Activated CD8-positive, alpha-beta memory T cell treated with anti-CD3 and anti-CD28 coated beads for 1 hour (primary cell): ENCODE measurements at regions not wholly inside any gene's neighbourhood (a gene's known extent, or its start where the extent isn't known, plus 50 kb on each side); places are given as distances from the start of the nearest gene placed in this dataset.
"Not testable (repeated sequence)": the region's sequence is repeated elsewhere in the genome, so short reads cannot be mapped to it uniquely, and the experiment has no call there.

Experiments used
- DNase-seq, 2 donors: peaks; one replicate each; pipeline ENCODE4 v3.0.0-alpha.2; 2020; ENCODE audit warnings: low read depth in 1 of 2; ENCODE audit errors: extremely low read depth in 1 of 2

DNA sequence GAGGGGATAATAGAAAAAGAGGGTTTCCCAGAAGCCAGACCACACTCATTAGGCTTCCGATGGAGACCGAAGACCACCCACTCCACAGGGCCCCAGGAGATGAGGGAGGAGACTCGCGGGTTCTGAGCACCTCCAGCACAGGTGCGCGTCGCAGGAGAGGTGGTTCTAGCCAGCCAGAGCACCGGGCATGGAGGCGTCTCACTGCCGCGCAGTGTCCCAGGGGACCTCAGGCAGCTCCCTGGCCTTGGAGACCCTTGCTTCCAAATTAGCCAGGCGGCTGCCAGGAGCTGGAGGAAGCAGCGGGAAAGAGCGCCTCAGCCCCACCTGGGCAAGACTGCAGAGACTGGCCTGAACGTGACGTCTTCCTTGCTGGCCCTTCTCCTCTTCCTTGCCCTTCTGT is 115.4 kb upstream of the FBXL7 start:
- no peak for DNase-seq

DNA sequence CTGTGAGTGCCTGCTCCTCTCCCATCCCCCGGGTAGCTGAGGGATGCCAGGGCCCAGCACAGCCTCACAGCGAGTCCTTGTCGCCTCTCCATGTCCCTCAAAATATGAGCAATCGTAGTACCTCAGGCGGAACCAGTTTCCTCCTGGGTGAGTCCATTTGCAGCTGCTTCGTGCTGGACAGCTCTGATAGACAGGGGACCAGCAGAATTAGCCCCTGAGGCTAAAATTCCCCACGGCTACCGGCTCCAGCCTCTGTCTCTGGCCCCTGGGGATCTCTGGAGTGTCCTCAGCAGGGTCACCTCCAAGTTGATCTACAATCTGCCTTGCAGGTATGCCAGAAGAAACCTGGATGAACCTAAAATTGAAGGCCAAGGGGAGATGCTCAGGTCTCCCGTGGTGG is 115.8 kb upstream of the FBXL7 start:
- no peak for DNase-seq

GRCh38 chr5:15383469-15383868 is 116.5 kb upstream of the FBXL7 start:
- DNase-seq = no peak

DNA sequence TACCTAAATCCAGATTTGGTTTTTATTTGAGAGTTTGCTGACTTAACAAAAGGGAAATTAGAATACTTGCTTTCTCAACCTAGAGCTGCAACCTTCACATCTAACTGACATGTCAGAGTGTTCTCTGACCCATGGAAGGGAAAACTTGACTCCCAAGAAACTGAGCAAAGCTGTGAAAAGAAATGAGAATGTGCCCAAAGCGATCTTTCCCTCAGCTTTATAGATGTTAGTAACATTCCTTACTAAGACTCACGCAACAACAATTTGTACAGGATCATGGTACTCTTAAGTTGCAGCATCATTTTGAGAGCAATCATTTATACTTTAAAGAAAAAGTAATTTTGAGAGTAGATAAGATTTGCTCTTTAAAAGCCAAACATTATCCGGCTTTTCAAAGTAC is 117.0 kb upstream of the FBXL7 start:
- no peak for DNase-seq

GRCh38 chr5:15377573-15378340 is 122.2 kb upstream of the FBXL7 start:
- DNase-seq = no peak

GRCh38 chr5:15376803-15377202 is 123.2 kb upstream of the FBXL7 start:
- DNase-seq = no peak

GRCh38 chr5:15376088-15376487 is 123.9 kb upstream of the FBXL7 start:
- DNase-seq = no peak

DNA sequence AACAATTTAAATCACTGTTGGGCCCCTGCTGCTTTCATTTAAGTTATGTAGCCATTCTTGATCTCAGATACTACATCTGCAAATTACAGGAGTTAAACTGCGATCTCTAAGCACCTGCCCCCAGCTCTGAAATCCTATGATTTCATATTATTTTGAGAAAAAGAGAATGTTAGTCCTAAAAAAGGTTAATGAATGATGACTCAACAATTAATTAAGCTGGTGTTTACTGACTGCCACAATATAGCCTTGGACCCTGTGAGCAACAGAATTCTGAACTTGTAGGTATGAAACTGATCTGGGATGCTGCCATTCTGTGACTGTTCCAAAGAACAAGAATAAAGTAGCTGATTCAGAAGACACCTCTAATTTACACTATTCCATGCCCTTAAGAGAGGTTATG is 124.4 kb upstream of the FBXL7 start:
- no peak for DNase-seq

- DNase-seq = no peak
Observed at GRCh38 chr5:15374886-15375285, 125.1 kb upstream of the FBXL7 start.

GRCh38 chr5:15373151-15373550 is 126.8 kb upstream of the FBXL7 start:
- no peak for DNase-seq

- DNase-seq = no peak
Observed at GRCh38 chr5:15371184-15371583, 128.8 kb upstream of the FBXL7 start.

DNA sequence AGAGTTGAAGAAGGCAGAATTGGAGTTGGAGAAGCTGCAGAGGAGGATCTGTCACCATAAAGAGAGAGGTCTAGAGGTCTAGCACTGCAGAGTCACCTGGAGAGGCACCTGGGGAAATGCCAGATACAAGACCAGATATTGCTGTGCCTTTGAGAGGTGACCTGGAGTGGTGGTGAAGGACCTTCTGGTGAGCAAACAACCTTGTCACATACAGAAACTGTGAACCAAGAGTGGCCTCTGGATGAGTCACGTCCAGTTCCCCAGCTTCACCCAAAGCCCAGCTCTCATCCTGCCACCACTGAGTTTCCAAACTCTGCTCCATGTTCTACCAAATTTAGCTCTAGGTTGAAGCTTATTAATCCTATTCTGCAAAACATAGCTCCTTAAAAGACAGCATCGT is 131.1 kb upstream of the FBXL7 start:
- no peak for DNase-seq

DNA sequence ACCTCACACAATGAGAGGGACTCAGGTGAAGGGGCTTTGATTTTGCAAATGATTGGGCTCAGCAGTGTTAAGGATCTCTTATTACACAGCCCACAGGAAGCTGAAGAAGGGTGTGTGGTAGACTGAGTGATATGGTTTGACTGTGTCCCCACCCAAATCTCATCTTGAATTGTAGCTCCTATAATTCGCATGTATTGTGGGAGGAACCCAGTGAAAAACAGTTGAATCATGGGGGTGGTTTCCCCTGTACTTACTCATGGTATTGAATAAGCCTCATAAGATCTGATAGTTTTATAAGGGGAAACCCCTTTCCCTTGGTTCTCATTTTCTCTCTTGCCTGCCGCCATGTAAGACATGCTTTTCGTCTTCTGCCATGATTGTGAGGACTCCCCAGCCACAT is 132.5 kb upstream of the FBXL7 start:
- DNase-seq = no peak

GRCh38 chr5:15366676-15367391 is 133.1 kb upstream of the FBXL7 start:
- no peak for DNase-seq

DNA sequence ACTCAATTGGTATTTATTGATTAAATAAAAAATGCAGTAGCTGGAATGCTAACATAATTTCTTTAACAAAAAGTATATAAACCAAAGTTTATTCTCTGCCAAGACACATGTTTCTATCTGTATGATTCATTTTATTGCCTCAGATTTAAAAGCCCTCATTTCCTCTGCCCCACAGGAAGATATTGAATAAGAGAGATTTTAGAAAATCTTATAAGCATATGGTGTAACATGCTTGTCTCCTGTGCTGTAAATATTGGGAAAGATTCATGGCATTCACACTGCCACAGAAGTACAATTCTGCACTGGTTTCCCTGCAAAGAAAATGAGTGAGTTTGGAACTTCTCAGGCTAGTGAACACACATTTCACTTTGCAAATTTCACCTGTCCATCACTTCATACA is 134.9 kb upstream of the FBXL7 start:
- DNase-seq = no peak

DNA sequence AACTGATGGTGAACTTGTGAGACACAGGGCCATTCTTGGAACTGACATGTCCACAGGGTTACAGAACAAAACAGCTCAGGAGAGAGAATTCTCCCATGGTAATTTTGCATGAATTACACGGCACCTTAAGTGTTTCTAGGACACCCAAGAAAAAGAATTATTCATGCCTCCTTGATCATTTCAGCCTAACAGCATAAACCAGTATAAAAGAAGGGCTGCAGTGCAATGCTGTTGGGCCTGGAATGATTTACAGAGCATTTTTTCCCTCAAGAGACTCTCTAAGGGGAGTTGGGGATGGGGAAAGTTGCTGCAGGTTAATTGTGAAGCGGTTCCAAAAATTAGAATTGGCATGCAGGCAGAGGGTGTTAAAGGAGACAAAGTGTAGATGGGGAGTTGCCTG is 136.4 kb upstream of the FBXL7 start:
- DNase-seq = no peak

DNA sequence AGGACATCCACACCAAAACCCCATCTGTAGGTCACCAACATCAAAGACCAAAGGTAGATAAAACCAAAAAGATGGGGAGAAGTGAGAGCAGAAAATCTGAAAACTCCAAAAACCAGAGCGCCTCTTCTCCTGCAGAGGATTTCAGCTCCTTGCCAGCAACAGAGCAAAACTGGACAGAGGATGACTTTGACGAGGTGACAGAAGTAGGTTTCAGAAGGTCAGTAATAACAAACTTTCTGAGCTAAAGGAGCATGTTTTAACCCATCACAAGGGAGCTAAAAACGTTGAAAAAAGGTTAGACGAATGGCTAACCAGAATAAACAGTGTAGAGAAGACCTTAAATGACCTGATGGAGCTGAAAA is 142.9 kb upstream of the FBXL7 start:
- not testable (repeated sequence) for DNase-seq

DNA sequence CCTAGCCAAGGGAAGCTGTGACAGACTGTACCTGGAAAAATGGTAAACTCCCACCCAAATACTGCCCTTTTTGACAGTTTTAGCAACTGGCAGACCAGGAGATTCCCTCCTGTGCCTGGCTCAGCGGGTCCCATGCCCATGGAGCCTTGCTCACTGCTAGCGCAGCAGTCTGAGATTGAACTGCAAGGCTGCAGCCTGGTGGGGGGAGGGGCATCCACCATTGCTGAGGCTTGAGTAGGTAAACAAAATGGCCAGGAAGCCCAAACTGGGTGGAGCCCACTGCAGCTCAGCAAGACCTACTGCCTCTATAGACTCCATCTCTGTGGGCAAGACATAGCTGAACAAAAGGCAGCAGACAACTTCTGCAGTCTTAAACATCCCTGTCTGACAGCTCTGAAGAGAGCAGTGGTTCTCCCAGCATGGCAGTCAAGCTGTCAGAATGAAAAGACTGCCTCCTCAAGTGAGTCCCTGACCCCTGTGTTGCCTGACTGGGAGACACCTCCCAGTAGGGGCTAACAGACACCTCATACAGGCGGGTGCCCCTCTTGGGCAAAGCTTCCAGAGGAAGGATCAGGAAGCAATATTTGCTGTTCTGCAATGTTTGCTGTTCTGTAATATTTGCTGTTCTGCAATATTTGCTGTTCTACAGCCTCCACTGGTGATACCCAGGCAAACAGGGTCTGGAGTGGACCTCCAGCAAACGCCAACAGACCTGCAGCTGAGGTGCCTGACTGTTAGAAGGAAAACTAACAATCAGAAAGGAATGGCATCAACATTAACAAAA is 143.5 kb upstream of the FBXL7 start:
- not testable (repeated sequence) for DNase-seq

DNA sequence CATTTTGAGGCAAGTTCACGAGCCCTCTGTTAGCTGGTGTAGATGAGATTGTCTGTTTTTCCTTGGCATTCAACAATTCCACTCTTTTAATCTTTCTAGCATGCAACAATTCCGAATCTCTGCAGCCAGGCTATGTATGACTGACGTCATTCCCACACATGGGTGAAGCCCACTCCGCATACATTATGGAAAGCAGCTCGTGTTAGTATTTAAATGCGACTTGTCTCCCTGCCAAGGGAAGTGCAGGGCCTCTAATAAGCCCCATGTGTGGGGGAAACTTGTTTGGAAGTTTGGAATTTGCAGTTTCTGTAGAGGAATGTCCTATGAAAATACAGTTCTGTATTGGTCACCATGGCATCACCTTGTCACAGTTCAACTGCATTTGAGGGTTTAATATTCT is 146.0 kb upstream of the FBXL7 start:
- DNase-seq = no peak

GRCh38 chr5:15353086-15353645 is 146.8 kb upstream of the FBXL7 start:
- no peak for DNase-seq

DNA sequence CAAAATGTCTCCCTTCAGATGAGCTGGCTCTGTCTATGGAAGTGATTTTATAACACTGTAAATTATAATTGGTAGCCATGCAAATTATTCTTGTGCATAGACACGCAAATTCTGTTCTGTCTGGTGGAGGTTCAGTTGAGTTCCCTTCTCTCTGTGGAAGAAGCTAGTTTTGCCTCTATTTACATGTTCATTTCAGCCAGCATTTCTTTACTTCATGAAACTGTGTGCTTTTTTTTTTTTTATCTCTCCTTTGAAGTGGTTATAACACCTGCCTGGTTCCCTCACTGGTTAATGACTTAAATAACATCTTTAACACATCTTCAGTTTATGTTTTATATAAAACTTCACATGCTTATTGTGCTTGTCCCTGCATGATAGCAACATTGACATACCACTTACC is 149.4 kb upstream of the FBXL7 start:
- DNase-seq = no peak

DNA sequence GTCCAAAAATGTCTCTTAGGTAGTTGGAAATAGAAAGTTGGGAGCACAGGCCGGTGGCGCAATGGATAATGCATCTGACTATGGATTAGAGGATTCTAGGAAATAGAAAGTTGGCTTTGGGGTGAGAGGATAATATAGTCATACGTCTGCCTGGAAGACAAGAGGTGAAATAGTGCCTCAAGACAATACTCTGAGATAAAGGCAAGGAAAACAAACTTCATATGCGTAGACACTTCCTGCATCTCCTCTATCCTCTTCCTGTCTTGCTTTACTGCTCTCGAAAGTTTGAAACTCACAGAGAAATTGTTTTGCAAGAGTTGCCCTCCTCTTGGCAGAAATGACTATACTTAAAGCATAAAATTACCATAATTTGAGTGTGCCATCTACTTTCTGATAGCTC is 153.2 kb upstream of the FBXL7 start:
- no peak for DNase-seq
